ENCODE measurements at regions not wholly inside any gene's neighbourhood (a gene's known extent, or its start where the extent isn't known, plus 50 kb on each side); places are given as distances from the start of the nearest gene placed in this dataset.

DNA sequence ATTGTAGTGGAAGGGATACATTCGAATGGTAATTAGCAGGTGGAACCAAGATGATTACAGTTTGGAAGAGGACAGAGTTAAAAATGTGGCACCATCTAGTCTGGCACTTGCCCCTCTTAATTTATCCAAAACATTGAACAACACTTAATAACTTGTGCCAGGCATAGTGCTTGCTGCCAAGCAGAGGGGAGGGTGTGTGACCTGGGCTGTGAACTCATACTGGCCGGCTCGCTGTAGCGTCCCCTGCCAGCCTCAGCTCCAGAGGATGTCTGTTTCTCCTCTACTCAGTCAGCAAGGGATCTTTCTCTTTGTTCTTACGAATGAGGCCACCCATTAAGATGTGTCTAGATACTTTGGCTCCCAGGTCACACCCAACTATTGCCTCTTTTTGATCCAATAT is 179.4 kb upstream of the INHBA start:
- no peak for TF ChIP-seq POLR2A (IDR thresholded peaks at IDR 0.05)
- TF ChIP-seq, protein P1, sequence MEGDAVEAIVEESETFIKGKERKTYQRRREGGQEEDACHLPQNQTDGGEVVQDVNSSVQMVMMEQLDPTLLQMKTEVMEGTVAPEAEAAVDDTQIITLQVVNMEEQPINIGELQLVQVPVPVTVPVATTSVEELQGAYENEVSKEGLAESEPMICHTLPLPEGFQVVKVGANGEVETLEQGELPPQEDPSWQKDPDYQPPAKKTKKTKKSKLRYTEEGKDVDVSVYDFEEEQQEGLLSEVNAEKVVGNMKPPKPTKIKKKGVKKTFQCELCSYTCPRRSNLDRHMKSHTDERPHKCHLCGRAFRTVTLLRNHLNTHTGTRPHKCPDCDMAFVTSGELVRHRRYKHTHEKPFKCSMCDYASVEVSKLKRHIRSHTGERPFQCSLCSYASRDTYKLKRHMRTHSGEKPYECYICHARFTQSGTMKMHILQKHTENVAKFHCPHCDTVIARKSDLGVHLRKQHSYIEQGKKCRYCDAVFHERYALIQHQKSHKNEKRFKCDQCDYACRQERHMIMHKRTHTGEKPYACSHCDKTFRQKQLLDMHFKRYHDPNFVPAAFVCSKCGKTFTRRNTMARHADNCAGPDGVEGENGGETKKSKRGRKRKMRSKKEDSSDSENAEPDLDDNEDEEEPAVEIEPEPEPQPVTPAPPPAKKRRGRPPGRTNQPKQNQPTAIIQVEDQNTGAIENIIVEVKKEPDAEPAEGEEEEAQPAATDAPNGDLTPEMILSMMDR (IDR thresholded peaks at IDR 0.05), result no peak

Measured in Peyer's patch (tissue), 4 donors.